ENCODE measurements at regions not wholly inside any gene's neighbourhood (a gene's known extent, or its start where the extent isn't known, plus 50 kb on each side); places are given as distances from the start of the nearest gene placed in this dataset.

GRCh38 chr11:45723397-45723796 lies 58.0 kb upstream of the CHST1 start:
- DNase-seq: no peak

DNA sequence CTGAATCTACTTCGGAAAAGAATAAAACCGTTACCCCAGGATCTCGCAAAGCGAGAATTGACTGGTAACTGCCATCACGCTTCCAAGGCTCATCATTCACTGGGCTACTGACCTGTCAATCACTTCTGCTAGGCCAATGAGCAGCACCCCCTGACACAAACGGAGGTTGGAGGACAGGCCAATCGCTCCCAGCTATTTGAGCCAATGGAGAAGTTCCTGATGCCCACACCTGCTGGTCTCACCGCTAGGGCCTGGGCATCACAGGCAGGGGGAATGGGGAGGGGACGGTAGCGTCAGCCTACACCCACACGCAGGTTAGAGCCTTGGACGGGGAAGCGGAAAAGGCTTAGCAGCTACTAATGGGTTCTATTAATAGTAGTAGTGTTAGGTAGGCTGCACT lies 56.7 kb upstream of the CHST1 start:
- no peak for DNase-seq

DNA sequence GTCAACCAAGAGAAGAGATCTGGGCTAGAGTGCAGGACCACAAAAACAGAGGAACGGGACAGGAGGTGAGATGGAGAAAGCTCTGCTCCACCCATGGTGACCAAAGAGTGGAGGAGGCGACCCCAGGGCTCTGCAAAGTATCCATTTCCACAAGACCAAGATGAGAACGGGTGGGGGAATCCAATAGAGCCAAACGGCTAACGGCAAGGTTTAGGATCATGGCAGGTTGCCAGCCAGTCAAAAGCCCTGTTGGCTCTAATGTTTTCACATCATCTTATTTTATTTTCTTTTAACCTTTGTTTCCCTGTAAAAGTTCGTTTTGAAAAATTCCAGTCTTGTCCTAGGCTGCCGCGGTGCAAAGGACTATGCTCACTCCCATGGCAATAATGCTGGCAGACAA lies 52.1 kb upstream of the CHST1 start:
- DNase-seq: no peak

GRCh38 chr11:45715418-45715817 lies 50.0 kb upstream of the CHST1 start:
- DNase-seq: no peak

Measured in left hindlimb (tissue), 1 donor.